Natural killer cell (primary cell): ENCODE measurements at regions not wholly inside any gene's neighbourhood (a gene's known extent, or its start where the extent isn't known, plus 50 kb on each side); places are given as distances from the start of the nearest gene placed in this dataset.

Source experiments
- ATAC-seq, 3 donors: fragments of 150-1000 bp in 2 of 3; fragments of 200-7000 bp in 1 of 3; cut with Tn5 transposase; 1 replicate in 1 of 3; 2 replicates in 2 of 3; pipeline ENCODE4 v1.10.0; 2021; ENCODE audit warnings: mild to moderate bottlenecking in 2 of 3, moderate library complexity in 2 of 3
- DNase-seq, 2 donors: peaks; one replicate each; pipeline versions ENCODE4 v3.0.0 to v3.0.0-alpha.2; 2013 to 2021; ENCODE audit warnings: mixed read lengths in 1 of 2
- H3K27ac ChIP-seq: one replicate; pipeline ENCODE4 v1.5.1; 2013; ENCODE audit warnings: mild to moderate bottlenecking, low read length
- H3K27me3 ChIP-seq: one replicate; pipeline ENCODE4 v1.6.1; 2013; ENCODE audit warnings: low read length; ENCODE audit not compliant: control insufficient read depth, insufficient read depth
- H3K36me3 ChIP-seq: one replicate; pipeline ENCODE4 v1.6.1; 2013; ENCODE audit warnings: low read length; ENCODE audit not compliant: control insufficient read depth, insufficient read depth
- H3K4me1 ChIP-seq: one replicate; pipeline ENCODE4 v1.6.1; 2013; ENCODE audit warnings: low read length; ENCODE audit not compliant: control insufficient read depth, insufficient read depth
- H3K4me3 ChIP-seq: one replicate; pipeline ENCODE4 v1.5.1; 2013; ENCODE audit warnings: low read length
- H3K9me3 ChIP-seq: one replicate; pipeline ENCODE4 v1.6.1; 2013; ENCODE audit warnings: low read length; ENCODE audit not compliant: control insufficient read depth, insufficient read depth
- H3K27ac Mint-ChIP-seq, 2 donors: one replicate each; pipeline ENCODE4 v1.8.0; 2022; ENCODE audit warnings: mild to moderate bottlenecking in 2 of 2, mixed read lengths in 2 of 2, moderate library complexity in 1 of 2
- H3K27me3 Mint-ChIP-seq, 2 donors: one replicate each; pipeline ENCODE4 v1.8.0; 2022; ENCODE audit warnings: low read depth in 2 of 2, mixed read lengths in 2 of 2
- H3K36me3 Mint-ChIP-seq: one replicate; pipeline ENCODE4 v1.8.0; 2022; ENCODE audit warnings: mixed read lengths
- H3K4me1 Mint-ChIP-seq, 2 donors: one replicate each; pipeline ENCODE4 v1.8.0; 2022; ENCODE audit warnings: mixed read lengths in 2 of 2
- H3K4me3 Mint-ChIP-seq: one replicate; pipeline ENCODE4 v1.8.0; 2022; ENCODE audit warnings: mild to moderate bottlenecking, moderate library complexity, mixed read lengths
- H3K9me3 Mint-ChIP-seq, 2 donors: one replicate each; pipeline ENCODE4 v1.8.0; 2022; ENCODE audit warnings: mixed read lengths in 2 of 2
- CTCF ChIP-seq: fragments of 200-600 bp; IDR thresholded peaks from one replicate; pipeline ENCODE4 v1.8.0; 2022; ENCODE audit warnings: antibody characterized with exemption
- WGBS: methylation state at CpG from one replicate; pipeline ENCODE4 v1.1.7; 2013; ENCODE audit warnings: missing lambda C conversion rate; ENCODE audit not compliant: insufficient coverage; 5-methylcytosine and 5-hydroxymethylcytosine counted together
- intact Hi-C: fragments of 100-400 bp; cut with micrococcal nuclease; formaldehyde crosslinking; loops from one replicate; pipeline ENCODE4 v1.14.2; 2022

DNA sequence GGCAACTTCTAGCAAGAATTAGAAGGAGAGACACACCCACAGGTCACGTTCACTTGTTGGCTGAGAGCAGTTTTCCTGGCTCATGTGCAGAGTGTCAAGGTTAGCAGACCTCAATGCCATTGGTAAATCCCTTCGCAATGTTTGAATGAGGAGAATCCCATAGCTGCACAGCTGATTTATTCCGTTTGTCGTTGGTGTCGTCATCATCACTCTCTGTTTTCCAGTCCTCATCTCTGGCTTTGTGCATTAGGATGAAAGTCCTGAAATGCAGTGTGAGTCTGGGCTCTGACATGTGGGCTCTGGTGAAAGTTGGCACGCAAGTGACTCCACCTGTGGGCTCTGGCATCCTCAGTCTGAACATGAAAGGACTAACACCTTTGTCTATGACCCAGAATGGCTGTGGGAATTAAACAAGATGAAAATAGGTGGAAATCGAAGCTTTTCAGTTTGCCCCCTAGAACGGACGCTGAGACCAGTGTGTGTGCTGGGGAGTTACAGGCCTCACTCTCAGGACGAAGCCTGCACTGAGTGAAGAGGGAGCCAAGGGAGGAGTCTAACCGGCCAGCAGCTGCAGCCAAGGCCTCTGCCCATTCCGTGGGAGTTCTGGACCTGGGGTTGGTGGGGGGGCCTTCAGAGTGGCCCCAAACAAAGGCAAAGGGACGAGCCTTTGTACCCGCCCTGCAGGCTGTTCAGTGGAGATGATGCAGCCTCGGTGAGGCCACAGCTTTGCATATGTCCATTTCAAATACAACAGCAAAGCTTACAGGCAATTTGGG, 74.8 kb upstream of the ZNF516 start:
- ATAC-seq, result no peak
- peaks cover 9 to 11% of the 10 kb centered on the region in 2 donors for H3K4me1 Mint-ChIP-seq

GRCh38 chr18:76568731-76569130, 73.7 kb upstream of the ZNF516 start:
- intact Hi-C loops, result loop anchor here (10.0 kb wide), 1 partner anchor 716 kb away; no protein-coding TSS in a partner anchor
- no peaks in the 10 kb centered on the region for H3K36me3 ChIP-seq
- H3K4me3 ChIP-seq, result no peak overlapping the region
- DNase-seq (no peak), ATAC-seq (no peak)
- Mint-ChIP-seq H3K27ac (no peak overlapping the region), H3K9me3 (no peaks in the 10 kb centered on the region), H3K36me3 (no peaks in the 10 kb centered on the region), H3K4me1 (peaks cover 9 to 13% of the 10 kb centered on the region in 2 donors), H3K4me3 (no peak overlapping the region), H3K27me3 (peaks cover 10 to 15% of the 10 kb centered on the region in 2 donors)
- peaks cover 6% of the 10 kb centered on the region for H3K4me1 ChIP-seq
- no peaks in the 10 kb centered on the region for H3K9me3 ChIP-seq
- no peak for TF ChIP-seq CTCF
- H3K27ac ChIP-seq, result no peak overlapping the region
- WGBS, result 60% methylated on average over 1 of the region's 1 CpG
- H3K27me3 ChIP-seq, result no peaks in the 10 kb centered on the region

More for the DNA sequence above, 74.8 kb upstream of the ZNF516 start:
- Histone ChIP-seq H3K9me3 (no peaks in the 10 kb centered on the region), H3K36me3 (no peaks in the 10 kb centered on the region), H3K4me1 (peaks cover 6% of the 10 kb centered on the region), H3K27ac (no peak overlapping the region), H3K4me3 (no peak overlapping the region), H3K27me3 (no peaks in the 10 kb centered on the region)
- intact Hi-C loops, result loop anchor here (10.0 kb wide), 1 partner anchor 715 kb away; no protein-coding TSS in a partner anchor
- no peak for TF ChIP-seq CTCF
- no peak for DNase-seq
- no peaks in the 10 kb centered on the region for H3K36me3 Mint-ChIP-seq
- WGBS, result 87% methylated on average over 15 of the region's 15 CpGs
- no peak overlapping the region for H3K27ac Mint-ChIP-seq
- H3K4me3 Mint-ChIP-seq, result no peak overlapping the region
- H3K27me3 Mint-ChIP-seq, result peaks cover 10 to 15% of the 10 kb centered on the region in 2 donors
- no peaks in the 10 kb centered on the region for H3K9me3 Mint-ChIP-seq

- Mint-ChIP-seq H3K4me1 (peaks cover 9 to 13% of the 10 kb centered on the region in 2 donors), H3K27ac (no peak overlapping the region), H3K27me3 (peaks cover 10 to 15% of the 10 kb centered on the region in 2 donors), H3K36me3 (no peaks in the 10 kb centered on the region), H3K9me3 (no peaks in the 10 kb centered on the region), H3K4me3 (no peak overlapping the region)
- Histone ChIP-seq H3K4me3 (no peak overlapping the region), H3K9me3 (no peaks in the 10 kb centered on the region), H3K27ac (no peak overlapping the region), H3K27me3 (no peaks in the 10 kb centered on the region), H3K36me3 (no peaks in the 10 kb centered on the region), H3K4me1 (peaks cover 6% of the 10 kb centered on the region)
- 80% methylated on average over 13 of the region's 13 CpGs for WGBS
- ATAC-seq, result no peak
- intact Hi-C loops, result loop anchor here (10.0 kb wide), 1 partner anchor 717 kb away; no protein-coding TSS in a partner anchor
- TF ChIP-seq CTCF, result no peak
- DNase-seq, result no peak
Observed at GRCh38 chr18:76567835-76568445, 72.9 kb upstream of the ZNF516 start.
